A204.1 (cell line): ENCODE measurements at regions not wholly inside any gene's neighbourhood (a gene's known extent, or its start where the extent isn't known, plus 50 kb on each side); places are given as distances from the start of the nearest gene placed in this dataset.
"Not testable (repeated sequence)": the region's sequence is repeated elsewhere in the genome, so short reads cannot be mapped to it uniquely, and the experiment has no call there.

ENCODE experiments used
- FAIRE-seq: peaks from 2 replicates; lab custom pipeline; 2012; peaks lifted over from hg19 to GRCh38; lab: Jason Lieb, UNC

GRCh38 chr2:75381032-75381431, 179.7 kb downstream of the EVA1A start:
- no peak for FAIRE-seq

GRCh38 chr2:75379476-75380210, 180.3 kb upstream of the TACR1 start:
- FAIRE-seq = no peak

GRCh38 chr2:75375646-75376582, 176.6 kb upstream of the TACR1 start:
- FAIRE-seq = no peak

GRCh38 chr2:75374414-75374957, 175.2 kb upstream of the TACR1 start:
- not testable (repeated sequence) for FAIRE-seq

- FAIRE-seq = no peak
Observed at GRCh38 chr2:75367401-75367800, 168.1 kb upstream of the TACR1 start.

- no peak for FAIRE-seq
Observed at GRCh38 chr2:75361486-75361885, 162.2 kb upstream of the TACR1 start.

GRCh38 chr2:75360945-75361344, 161.6 kb upstream of the TACR1 start:
- no peak for FAIRE-seq

- no peak for FAIRE-seq
Observed at GRCh38 chr2:75356865-75357264, 157.5 kb upstream of the TACR1 start.

- no peak for FAIRE-seq
Observed at GRCh38 chr2:75353131-75353530, 153.8 kb upstream of the TACR1 start.

- no peak for FAIRE-seq
Observed at GRCh38 chr2:75348307-75348706, 149.0 kb upstream of the TACR1 start.

- no peak for FAIRE-seq
Observed at GRCh38 chr2:75344146-75344545, 144.8 kb upstream of the TACR1 start.

- FAIRE-seq = no peak
Observed at GRCh38 chr2:75342504-75343175, 143.3 kb upstream of the TACR1 start.

- FAIRE-seq = no peak
Observed at GRCh38 chr2:75340560-75340959, 141.2 kb upstream of the TACR1 start.

GRCh38 chr2:75338461-75338860, 139.1 kb upstream of the TACR1 start:
- FAIRE-seq = no peak

GRCh38 chr2:75337619-75338018, 138.3 kb upstream of the TACR1 start:
- no peak for FAIRE-seq

GRCh38 chr2:75337016-75337415, 137.7 kb upstream of the TACR1 start:
- no peak for FAIRE-seq

GRCh38 chr2:75336451-75336850, 137.1 kb upstream of the TACR1 start:
- FAIRE-seq = no peak

GRCh38 chr2:75334076-75334475, 134.8 kb upstream of the TACR1 start:
- FAIRE-seq = no peak

- no peak for FAIRE-seq
Observed at GRCh38 chr2:75333646-75334045, 134.3 kb upstream of the TACR1 start.

- no peak for FAIRE-seq
Observed at GRCh38 chr2:75328156-75328555, 128.8 kb upstream of the TACR1 start.

GRCh38 chr2:75327334-75327733, 128.0 kb upstream of the TACR1 start:
- no peak for FAIRE-seq

GRCh38 chr2:75326645-75327044, 127.3 kb upstream of the TACR1 start:
- no peak for FAIRE-seq

- FAIRE-seq = no peak
Observed at GRCh38 chr2:75325594-75325993, 126.3 kb upstream of the TACR1 start.
